ENCODE measurements at regions not wholly inside any gene's neighbourhood (a gene's known extent, or its start where the extent isn't known, plus 50 kb on each side); places are given as distances from the start of the nearest gene placed in this dataset.
A peak's percentile ranks its signal among the peaks of the same experiment; 100 is the strongest.

- DNase-seq = no peak
- no peaks in the 10 kb centered on the region for H3K4me1 Mint-ChIP-seq (ENCODE audit: low read depth)
- no peak overlapping the region for H3K27ac Mint-ChIP-seq
- H3K36me3 Mint-ChIP-seq (ENCODE audit: low read depth) = no peaks in the 10 kb centered on the region
- no peaks in the 10 kb centered on the region for H3K9me3 Mint-ChIP-seq
- peaks cover 11% of the 10 kb centered on the region; the same call in 1 of the 2 replicates for H3K27me3 Mint-ChIP-seq (ENCODE audit: insufficient read depth)
- H3K4me3 Mint-ChIP-seq = no peak overlapping the region
- TF ChIP-seq CTCF (IDR thresholded peaks at IDR 0.05) = no peak
Measured at GRCh38 chr2:58876126-58876525, 635.0 kb upstream of the FANCL start.

GRCh38 chr2:58875436-58875835 lies 634.3 kb upstream of the FANCL start:
- no peak for TF ChIP-seq CTCF (IDR thresholded peaks at IDR 0.05)
- Mint-ChIP-seq H3K36me3 (ENCODE audit: low read depth) (no peaks in the 10 kb centered on the region), H3K4me1 (ENCODE audit: low read depth) (no peaks in the 10 kb centered on the region), H3K4me3 (no peak overlapping the region), H3K9me3 (no peaks in the 10 kb centered on the region), H3K27ac (no peak overlapping the region), H3K27me3 (ENCODE audit: insufficient read depth) (peaks cover 11% of the 10 kb centered on the region; the same call in 1 of the 2 replicates)
- DNase-seq = no peak

- H3K27me3 Mint-ChIP-seq (ENCODE audit: insufficient read depth) = peaks cover 5% of the 10 kb centered on the region; the same call in 1 of the 2 replicates
- no peak overlapping the region for H3K27ac Mint-ChIP-seq
- H3K36me3 Mint-ChIP-seq (ENCODE audit: low read depth) = no peaks in the 10 kb centered on the region
- no peak overlapping the region for H3K4me3 Mint-ChIP-seq
- no peaks in the 10 kb centered on the region for H3K9me3 Mint-ChIP-seq
- TF ChIP-seq CTCF (IDR thresholded peaks at IDR 0.05) = peak; percentile 63
- no peaks in the 10 kb centered on the region for H3K4me1 Mint-ChIP-seq (ENCODE audit: low read depth)
- no peak for DNase-seq
Measured at GRCh38 chr2:58871469-58872142, 630.5 kb upstream of the FANCL start.

GRCh38 chr2:58870704-58871103 lies 629.6 kb upstream of the FANCL start:
- no peak for DNase-seq
- no peak overlapping the region for H3K4me3 Mint-ChIP-seq

GRCh38 chr2:58866946-58867345 lies 625.8 kb upstream of the FANCL start:
- Mint-ChIP-seq H3K9me3 (no peaks in the 10 kb centered on the region; the same call in 1 of the 2 replicates), H3K4me3 (no peak overlapping the region), H3K36me3 (ENCODE audit: low read depth) (no peaks in the 10 kb centered on the region), H3K27me3 (ENCODE audit: insufficient read depth) (peaks cover 4% of the 10 kb centered on the region; the same call in 1 of the 2 replicates), H3K27ac (no peak overlapping the region), H3K4me1 (ENCODE audit: low read depth) (no peaks in the 10 kb centered on the region)
- no peak for DNase-seq
- no peak for TF ChIP-seq CTCF (IDR thresholded peaks at IDR 0.05)

More at GRCh38 chr2:58870704-58871103, 629.6 kb upstream of the FANCL start:
- Mint-ChIP-seq H3K36me3 (ENCODE audit: low read depth) (no peaks in the 10 kb centered on the region), H3K27me3 (ENCODE audit: insufficient read depth) (peaks cover 5% of the 10 kb centered on the region; the same call in 1 of the 2 replicates), H3K27ac (no peak overlapping the region), H3K9me3 (no peaks in the 10 kb centered on the region), H3K4me1 (ENCODE audit: low read depth) (no peaks in the 10 kb centered on the region)
- no peak for TF ChIP-seq CTCF (IDR thresholded peaks at IDR 0.05)

Measured in HFFc6 (cell line).